ENCODE measurements at regions not wholly inside any gene's neighbourhood (a gene's known extent, or its start where the extent isn't known, plus 50 kb on each side); places are given as distances from the start of the nearest gene placed in this dataset.

DNA sequence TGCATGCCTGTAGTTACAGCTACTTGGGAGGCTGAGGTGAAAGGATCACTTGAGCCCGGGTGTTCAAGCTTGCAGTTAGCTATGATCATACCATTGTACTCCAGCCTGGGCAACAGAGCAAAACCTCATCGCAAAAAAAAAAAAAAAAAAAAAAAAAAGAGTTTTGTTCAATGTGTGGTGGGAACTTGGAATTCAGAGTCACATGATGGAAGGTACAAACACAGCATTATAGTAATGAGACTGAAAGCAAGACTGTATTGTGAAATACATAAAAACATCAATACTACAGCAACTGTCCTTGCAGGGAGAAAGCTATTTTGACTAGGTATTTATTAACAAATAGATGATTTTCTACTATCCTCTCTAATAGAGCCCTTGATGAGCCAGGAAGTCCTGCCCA is 393.2 kb downstream of the DLEU7 start:
- no peaks in the 10 kb centered on the region for H3K9me3 Mint-ChIP-seq
- Histone ChIP-seq H3K4ac (ENCODE audit: low read depth, low read length) (no peak overlapping the region), H2AFZ (ENCODE audit: low read length) (no peak overlapping the region), H4K20me1 (ENCODE audit: control insufficient read depth, insufficient read depth, insufficient read length) (no peaks in the 10 kb centered on the region), H3K18ac (ENCODE audit: insufficient read length, low read depth, low read length) (no peak overlapping the region), H3T11ph (ENCODE audit: low read length) (no peak overlapping the region), H2BK12ac (ENCODE audit: insufficient read length, low read depth, low read length) (no peak overlapping the region), H4K91ac (ENCODE audit: insufficient read length, low read depth, low read length) (no peak overlapping the region), H3K4me1 (ENCODE audit: insufficient read depth, low read length) (peaks cover 10% of the 10 kb centered on the region; the same call in 1 of the 2 replicates), H3K4me2 (ENCODE audit: insufficient read depth, insufficient read length, low read length) (no peak overlapping the region), H4K5ac (ENCODE audit: insufficient read length, low read depth, low read length) (no peak overlapping the region), H3K56ac (ENCODE audit: insufficient read length, low read depth, low read length) (no peak overlapping the region), H3K79me2 (ENCODE audit: insufficient read depth, low read length) (no peaks in the 10 kb centered on the region), H2BK20ac (ENCODE audit: low read depth, low read length, poor library complexity, severe bottlenecking) (no peak overlapping the region), H2BK120ac (ENCODE audit: low read depth, low read length, poor library complexity, severe bottlenecking) (no peak overlapping the region), H3K79me1 (ENCODE audit: insufficient read depth, low read depth, low read length, poor library complexity, severe bottlenecking) (no peaks in the 10 kb centered on the region), H3K14ac (ENCODE audit: insufficient read depth, low read length) (no peak overlapping the region), H2BK5ac (ENCODE audit: insufficient read length, low read length) (no peak overlapping the region), H3K9ac (ENCODE audit: extremely low read depth, insufficient read length, low read length) (no peak overlapping the region), H3K27me3 (ENCODE audit: insufficient read depth, low read length) (no peaks in the 10 kb centered on the region), H3K9me3 (ENCODE audit: control insufficient read depth, low read depth, low read length) (no peaks in the 10 kb centered on the region), H2BK15ac (ENCODE audit: low read depth, low read length) (no peak overlapping the region), H2AK5ac (ENCODE audit: insufficient read length, low read length) (no peak overlapping the region), H3K23me2 (ENCODE audit: insufficient read length, low read depth, low read length, poor library complexity, severe bottlenecking) (no peaks in the 10 kb centered on the region), H3K23ac (ENCODE audit: insufficient read length, low read depth, low read length) (no peak overlapping the region), H4K8ac (replicated peaks; ENCODE audit: insufficient read length, low read depth, low read length) (no peak overlapping the region), H3K27ac (ENCODE audit: insufficient read length, low read depth, low read length) (no peak overlapping the region)
- no peak overlapping the region for H3K27ac Mint-ChIP-seq
- no peak for DNase-seq
- H3K27me3 Mint-ChIP-seq (ENCODE audit: low read depth), result no peaks in the 10 kb centered on the region
- TF ChIP-seq, protein P1, sequence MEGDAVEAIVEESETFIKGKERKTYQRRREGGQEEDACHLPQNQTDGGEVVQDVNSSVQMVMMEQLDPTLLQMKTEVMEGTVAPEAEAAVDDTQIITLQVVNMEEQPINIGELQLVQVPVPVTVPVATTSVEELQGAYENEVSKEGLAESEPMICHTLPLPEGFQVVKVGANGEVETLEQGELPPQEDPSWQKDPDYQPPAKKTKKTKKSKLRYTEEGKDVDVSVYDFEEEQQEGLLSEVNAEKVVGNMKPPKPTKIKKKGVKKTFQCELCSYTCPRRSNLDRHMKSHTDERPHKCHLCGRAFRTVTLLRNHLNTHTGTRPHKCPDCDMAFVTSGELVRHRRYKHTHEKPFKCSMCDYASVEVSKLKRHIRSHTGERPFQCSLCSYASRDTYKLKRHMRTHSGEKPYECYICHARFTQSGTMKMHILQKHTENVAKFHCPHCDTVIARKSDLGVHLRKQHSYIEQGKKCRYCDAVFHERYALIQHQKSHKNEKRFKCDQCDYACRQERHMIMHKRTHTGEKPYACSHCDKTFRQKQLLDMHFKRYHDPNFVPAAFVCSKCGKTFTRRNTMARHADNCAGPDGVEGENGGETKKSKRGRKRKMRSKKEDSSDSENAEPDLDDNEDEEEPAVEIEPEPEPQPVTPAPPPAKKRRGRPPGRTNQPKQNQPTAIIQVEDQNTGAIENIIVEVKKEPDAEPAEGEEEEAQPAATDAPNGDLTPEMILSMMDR (conservative IDR thresholded peaks at IDR 0.05), result no peak
- H3K4me3 Mint-ChIP-seq, result no peak overlapping the region
- peaks cover 0 to 2% (median 0%) of the 10 kb centered on the region in 3 experiments; a peak in 1 of 7 replicates for H3K36me3 Mint-ChIP-seq (ENCODE audit: insufficient read depth in 1 of 3, low read depth in 3 of 3)
- no CpG with 5 or more reads among the region's 2 CpGs for WGBS (ENCODE audit: extremely low coverage, insufficient read length, low lambda C conversion rate)
- peaks cover 64 to 65% of the 10 kb centered on the region in 2 experiments for H3K4me1 Mint-ChIP-seq

Data from H9 (cell line).